Neuronal stem cell (in vitro differentiated cells): ENCODE measurements at regions not wholly inside any gene's neighbourhood (a gene's known extent, or its start where the extent isn't known, plus 50 kb on each side); places are given as distances from the start of the nearest gene placed in this dataset.

Experiments used
- DNase-seq: peaks from one replicate; pipeline ENCODE4 v3.0.0-alpha.2; 2013; ENCODE audit warnings: low spot score
- H2AFZ ChIP-seq: one replicate; pipeline ENCODE4 v1.6.1; 2013; ENCODE audit warnings: mild to moderate bottlenecking, low read length, inconsistent platforms
- H2AK5ac ChIP-seq: 2 replicates; pipeline ENCODE4 v1.6.1; 2013; ENCODE audit warnings: low read depth, mild to moderate bottlenecking, inconsistent platforms, low read length, moderate library complexity, mixed read lengths
- H2BK120ac ChIP-seq: 2 replicates; pipeline ENCODE4 v1.6.1; 2013; ENCODE audit warnings: low read depth, mild to moderate bottlenecking, inconsistent platforms, low read length, moderate library complexity, mixed read lengths
- H2BK12ac ChIP-seq: one replicate; pipeline ENCODE4 v1.6.1; 2013; ENCODE audit warnings: low read length, inconsistent platforms
- H2BK15ac ChIP-seq: 2 replicates; pipeline ENCODE4 v1.6.1; 2013; ENCODE audit warnings: mild to moderate bottlenecking, low read length, inconsistent platforms, mixed read lengths
- H2BK5ac ChIP-seq: one replicate; pipeline ENCODE4 v1.6.1; 2013; ENCODE audit warnings: inconsistent platforms, mild to moderate bottlenecking, low read length, moderate library complexity
- H3K14ac ChIP-seq: one replicate; pipeline ENCODE4 v1.6.1; 2013; ENCODE audit warnings: low read length, inconsistent platforms
- H3K18ac ChIP-seq: 2 replicates; pipeline ENCODE4 v1.6.1; 2013; ENCODE audit warnings: low read length, inconsistent platforms
- H3K23ac ChIP-seq: 2 replicates; pipeline ENCODE4 v1.6.1; 2013; ENCODE audit warnings: low read depth, mild to moderate bottlenecking, mixed read lengths, low read length, inconsistent platforms; ENCODE audit not compliant: poor library complexity
- H3K27ac ChIP-seq: replicated peaks from 3 replicates; pipeline ENCODE4 v1.5.1; 2013; ENCODE audit warnings: low read length, inconsistent platforms
- H3K27me3 ChIP-seq, 3 experiments: 2 replicates each; pipeline ENCODE4 v1.6.1; 2013; ENCODE audit warnings: low read length in 3 of 3, mild to moderate bottlenecking in 2 of 3, inconsistent platforms in 1 of 3, low read depth in 1 of 3, mixed read lengths in 1 of 3, moderate library complexity in 1 of 3; ENCODE audit not compliant: control insufficient read depth in 3 of 3, insufficient read depth in 3 of 3
- H3K36me3 ChIP-seq, 2 donors: replicated peaks in 1 of 2; 2 replicates each; pipeline ENCODE4 v1.6.1; 2013; ENCODE audit warnings: low read length in 2 of 2; ENCODE audit not compliant: control insufficient read depth in 2 of 2, insufficient read depth in 2 of 2
- H3K4ac ChIP-seq: 2 replicates; pipeline ENCODE4 v1.6.1; 2013; ENCODE audit warnings: inconsistent platforms, mild to moderate bottlenecking, low read length, moderate library complexity
- H3K4me1 ChIP-seq, 2 donors: 1 replicate in 1 of 2; 2 replicates in 1 of 2; pipeline ENCODE4 v1.6.1; 2013; ENCODE audit warnings: low read length in 2 of 2, low read depth in 1 of 2; ENCODE audit not compliant: control insufficient read depth in 2 of 2, insufficient read depth in 1 of 2
- H3K4me2 ChIP-seq: one replicate; pipeline ENCODE4 v1.6.1; 2013; ENCODE audit warnings: mild to moderate bottlenecking, low read length, inconsistent platforms; ENCODE audit not compliant: insufficient read depth, poor library complexity, severe bottlenecking
- H3K4me3 ChIP-seq, 2 donors: 2 replicates each; pipeline ENCODE4 v1.5.1; 2013; ENCODE audit warnings: low read length in 2 of 2, mild to moderate bottlenecking in 2 of 2, inconsistent platforms in 1 of 2, moderate library complexity in 1 of 2
- H3K79me1 ChIP-seq: one replicate; pipeline ENCODE4 v1.6.1; 2013; ENCODE audit warnings: low read depth, mild to moderate bottlenecking, inconsistent platforms, low read length, moderate library complexity
- H3K9ac ChIP-seq: one replicate; pipeline ENCODE4 v1.6.1; 2013; ENCODE audit warnings: mild to moderate bottlenecking, low read depth, low read length, inconsistent platforms; ENCODE audit not compliant: poor library complexity
- H3K9me3 ChIP-seq, 2 donors: replicated peaks in 1 of 2; 2 replicates each; pipeline versions ENCODE3 to v1.6.1; 2013; ENCODE audit warnings: low read length in 2 of 2, mild to moderate bottlenecking in 2 of 2, inconsistent platforms in 1 of 2, low read depth in 1 of 2, mixed read lengths in 1 of 2, moderate library complexity in 1 of 2; ENCODE audit not compliant: control insufficient read depth in 2 of 2, insufficient read depth in 1 of 2
- H4K8ac ChIP-seq: one replicate; pipeline ENCODE4 v1.6.1; 2013; ENCODE audit warnings: low read depth, mild to moderate bottlenecking, inconsistent platforms, low read length, moderate library complexity
- H4K91ac ChIP-seq: one replicate; pipeline ENCODE4 v1.6.1; 2013; ENCODE audit warnings: low read length, low read depth, mild to moderate bottlenecking, inconsistent platforms; ENCODE audit not compliant: poor library complexity
- WGBS, 2 donors: extraction: QIAGEN DNeasy Blood & Tissue Kit; methylation state at CpG; one replicate each; pipeline ENCODE4 v1.1.7; 2013; ENCODE audit warnings: missing lambda C conversion rate in 2 of 2, mixed read lengths in 1 of 2; ENCODE audit not compliant: insufficient read length in 2 of 2, insufficient replicate concordance in 1 of 2; ENCODE audit errors: extremely low coverage in 2 of 2; 5-methylcytosine and 5-hydroxymethylcytosine counted together

DNA sequence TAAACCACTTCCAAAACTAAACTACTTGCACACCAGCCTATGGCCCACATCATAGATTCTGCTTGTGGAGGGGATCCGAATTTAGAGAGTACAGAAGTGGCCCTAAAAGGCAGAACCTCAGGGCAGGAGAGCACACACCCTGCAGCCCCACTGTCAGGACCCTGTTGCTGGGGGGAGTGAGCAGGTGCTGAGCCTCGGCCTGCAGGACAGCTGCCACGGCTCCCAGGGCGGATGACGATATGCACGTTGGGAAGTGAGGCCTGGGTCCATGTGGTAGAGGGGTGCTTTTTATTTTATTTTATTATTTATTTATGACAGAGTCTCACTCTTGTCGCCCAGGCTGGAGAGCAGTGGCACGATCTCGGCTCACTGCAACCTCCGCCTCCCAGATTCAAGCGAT lies 73.5 kb downstream of the TNFAIP2 start:
- no peak overlapping the region for H2BK15ac ChIP-seq
- no peak overlapping the region for H3K14ac ChIP-seq
- no peak overlapping the region for H3K4ac ChIP-seq
- H3K9ac ChIP-seq, result no peak overlapping the region
- no peak for DNase-seq
- H4K91ac ChIP-seq, result no peak overlapping the region
- H2BK120ac ChIP-seq, result no peak overlapping the region
- no peak overlapping the region for H2AFZ ChIP-seq
- no peak overlapping the region for H2BK12ac ChIP-seq
- H4K8ac ChIP-seq, result no peak overlapping the region
- H3K36me3 ChIP-seq, result no peaks in the 10 kb centered on the region
- no peak overlapping the region for H3K27ac ChIP-seq
- H3K9me3 ChIP-seq, result no peaks in the 10 kb centered on the region
- no peak overlapping the region for H3K18ac ChIP-seq
- no peak overlapping the region for H2BK5ac ChIP-seq
- H3K23ac ChIP-seq, result no peak overlapping the region
- no peak overlapping the region for H3K4me3 ChIP-seq
- H3K79me1 ChIP-seq, result no peaks in the 10 kb centered on the region
- no peak overlapping the region for H3K4me2 ChIP-seq
- no peak overlapping the region for H2AK5ac ChIP-seq
- H3K4me1 ChIP-seq, result no peaks in the 10 kb centered on the region
- peaks cover 0 to 21% (median 0%) of the 10 kb centered on the region in 3 experiments for H3K27me3 ChIP-seq
- no CpG with 5 or more reads among the region's 11 CpGs for WGBS, 2 donors

DNA sequence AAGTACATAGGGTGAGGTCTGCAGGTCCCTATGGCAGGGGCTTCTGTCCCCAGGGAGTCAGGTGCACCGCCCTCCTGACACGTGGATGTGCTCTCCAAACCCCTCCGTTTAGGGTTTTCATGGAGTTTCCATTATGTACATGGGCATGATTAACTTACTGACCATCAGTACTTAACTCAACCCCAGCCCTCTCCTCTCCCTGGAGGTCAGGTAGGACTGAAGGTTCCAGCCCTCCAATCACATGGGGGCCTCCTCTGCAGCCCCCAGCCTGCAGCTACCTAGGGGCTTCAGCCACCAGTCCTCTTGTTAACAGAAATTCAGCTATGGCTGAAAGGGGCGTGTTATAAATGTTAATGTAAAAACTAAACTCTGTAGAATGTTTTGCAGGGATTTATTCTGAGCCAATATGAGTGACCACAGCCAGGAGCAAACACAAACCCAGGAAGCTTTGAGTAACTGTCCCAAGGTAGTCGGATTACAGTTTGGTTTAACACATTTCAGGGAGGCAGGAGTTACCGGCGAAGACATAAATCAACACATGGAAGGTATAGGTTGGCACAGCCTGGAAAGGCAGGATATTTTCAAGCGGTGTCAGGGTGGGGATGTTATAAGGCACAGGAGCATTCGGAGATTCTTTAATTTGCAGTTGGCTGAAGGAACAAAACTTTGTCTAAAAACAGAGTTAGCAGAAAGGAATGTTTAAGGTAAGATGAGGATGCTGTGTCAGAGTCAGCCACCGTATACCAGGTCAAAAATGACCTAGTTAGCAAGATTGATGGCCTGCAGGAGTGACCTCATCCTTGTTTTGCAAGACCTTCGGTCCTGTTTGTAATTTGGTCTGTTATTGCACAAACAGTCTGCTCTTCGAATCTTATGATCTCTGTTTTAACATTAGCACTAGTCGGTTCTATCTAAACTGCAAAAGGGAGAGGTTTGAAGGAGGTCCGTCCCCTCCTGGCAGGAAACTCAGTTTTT lies 75.2 kb downstream of the TNFAIP2 start:
- H3K4ac ChIP-seq, result no peak overlapping the region
- no peak overlapping the region for H2AFZ ChIP-seq
- H3K27me3 ChIP-seq, result peaks cover 0 to 15% (median 0%) of the 10 kb centered on the region in 3 experiments
- H3K18ac ChIP-seq, result no peak overlapping the region
- H4K8ac ChIP-seq, result no peak overlapping the region
- no peak overlapping the region for H3K4me2 ChIP-seq
- H2BK120ac ChIP-seq, result no peak overlapping the region
- no peak overlapping the region for H2AK5ac ChIP-seq
- no peak for DNase-seq
- no peaks in the 10 kb centered on the region for H3K36me3 ChIP-seq
- H2BK15ac ChIP-seq, result no peak overlapping the region
- H3K9me3 ChIP-seq, result peaks cover 2 to 3% of the 10 kb centered on the region in 2 donors
- H3K14ac ChIP-seq, result no peak overlapping the region
- no peak overlapping the region for H4K91ac ChIP-seq
- H3K79me1 ChIP-seq, result no peaks in the 10 kb centered on the region
- no peak overlapping the region for H3K27ac ChIP-seq
- no CpG with 5 or more reads among the region's 14 CpGs for WGBS, 2 donors
- no peaks in the 10 kb centered on the region for H3K4me1 ChIP-seq
- no peak overlapping the region for H2BK12ac ChIP-seq
- no peak overlapping the region for H3K4me3 ChIP-seq
- no peak overlapping the region for H3K23ac ChIP-seq
- H3K9ac ChIP-seq, result no peak overlapping the region
- H2BK5ac ChIP-seq, result no peak overlapping the region

- Histone ChIP-seq H3K4me2 (no peak overlapping the region), H3K27me3 (peaks cover 0 to 11% (median 0%) of the 10 kb centered on the region in 3 experiments), H3K4me3 (no peak overlapping the region), H3K14ac (no peak overlapping the region), H3K4me1 (no peaks in the 10 kb centered on the region), H2BK15ac (no peak overlapping the region), H3K36me3 (no peaks in the 10 kb centered on the region), H4K8ac (no peak overlapping the region), H3K4ac (no peak overlapping the region), H2BK120ac (no peak overlapping the region), H3K79me1 (peaks cover 2% of the 10 kb centered on the region), H4K91ac (no peak overlapping the region), H3K9ac (no peak overlapping the region), H2AFZ (no peak overlapping the region), H2BK5ac (no peak overlapping the region), H3K9me3 (peaks cover 4 to 8% of the 10 kb centered on the region in 2 donors), H3K23ac (no peak overlapping the region), H2BK12ac (no peak overlapping the region), H2AK5ac (no peak overlapping the region), H3K27ac (no peak overlapping the region), H3K18ac (no peak overlapping the region)
- no CpG with 5 or more reads among the region's 6 CpGs for WGBS, 2 donors
- no peak for DNase-seq
Observed at GRCh38 chr14:103199124-103199523, 75.9 kb downstream of the TNFAIP2 start.

DNA sequence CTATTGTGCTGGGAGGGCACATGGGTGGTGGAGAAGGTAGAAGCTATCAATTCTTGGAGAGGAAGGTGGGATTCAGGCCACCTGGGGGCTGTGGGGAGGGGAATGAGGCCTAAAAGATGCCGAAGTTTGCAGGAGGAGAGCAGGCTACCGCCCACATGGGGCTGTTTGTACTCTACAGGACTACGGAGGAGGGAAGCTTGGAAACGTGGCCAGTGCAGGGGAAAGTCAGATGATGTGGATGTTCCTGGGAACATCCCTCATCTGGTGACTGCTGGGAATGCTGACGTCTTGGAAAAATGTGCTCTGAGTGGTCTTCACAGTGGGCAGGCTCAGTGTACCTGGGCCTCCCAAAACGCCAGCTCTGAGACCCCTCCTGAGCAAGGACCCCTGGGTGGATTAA lies 78.5 kb downstream of the TNFAIP2 start:
- H2AFZ ChIP-seq, result no peak overlapping the region
- peaks cover 2% of the 10 kb centered on the region for H3K79me1 ChIP-seq
- H3K9me3 ChIP-seq, result peaks cover 24 to 27% of the 10 kb centered on the region in 2 donors
- no peak overlapping the region for H3K18ac ChIP-seq
- H4K91ac ChIP-seq, result no peak overlapping the region
- no peak for DNase-seq
- H2BK5ac ChIP-seq, result no peak overlapping the region
- no peak overlapping the region for H3K4me3 ChIP-seq
- WGBS, 2 donors, result no CpG with 5 or more reads among the region's 6 CpGs
- H2BK120ac ChIP-seq, result no peak overlapping the region
- no peak overlapping the region for H2BK15ac ChIP-seq
- H3K4ac ChIP-seq, result no peak overlapping the region
- H4K8ac ChIP-seq, result no peak overlapping the region
- no peak overlapping the region for H3K14ac ChIP-seq
- H3K36me3 ChIP-seq, result no peaks in the 10 kb centered on the region
- no peak overlapping the region for H3K27ac ChIP-seq
- H2AK5ac ChIP-seq, result no peak overlapping the region
- H3K4me2 ChIP-seq, result no peak overlapping the region
- no peak overlapping the region for H2BK12ac ChIP-seq
- H3K23ac ChIP-seq, result no peak overlapping the region
- peaks cover under 1 to 19% (median 7%) of the 10 kb centered on the region in 3 experiments for H3K27me3 ChIP-seq
- H3K4me1 ChIP-seq, result no peaks in the 10 kb centered on the region
- no peak overlapping the region for H3K9ac ChIP-seq
